Daoy (cell line): ENCODE measurements at regions not wholly inside any gene's neighbourhood (a gene's known extent, or its start where the extent isn't known, plus 50 kb on each side); places are given as distances from the start of the nearest gene placed in this dataset.
"Not testable (repeated sequence)": the region's sequence is repeated elsewhere in the genome, so short reads cannot be mapped to it uniquely, and the experiment has no call there.

Experiments
- DNase-seq: peaks from one replicate; pipeline ENCODE4 v3.0.0-alpha.2; 2015; ENCODE audit warnings: low read depth

DNA sequence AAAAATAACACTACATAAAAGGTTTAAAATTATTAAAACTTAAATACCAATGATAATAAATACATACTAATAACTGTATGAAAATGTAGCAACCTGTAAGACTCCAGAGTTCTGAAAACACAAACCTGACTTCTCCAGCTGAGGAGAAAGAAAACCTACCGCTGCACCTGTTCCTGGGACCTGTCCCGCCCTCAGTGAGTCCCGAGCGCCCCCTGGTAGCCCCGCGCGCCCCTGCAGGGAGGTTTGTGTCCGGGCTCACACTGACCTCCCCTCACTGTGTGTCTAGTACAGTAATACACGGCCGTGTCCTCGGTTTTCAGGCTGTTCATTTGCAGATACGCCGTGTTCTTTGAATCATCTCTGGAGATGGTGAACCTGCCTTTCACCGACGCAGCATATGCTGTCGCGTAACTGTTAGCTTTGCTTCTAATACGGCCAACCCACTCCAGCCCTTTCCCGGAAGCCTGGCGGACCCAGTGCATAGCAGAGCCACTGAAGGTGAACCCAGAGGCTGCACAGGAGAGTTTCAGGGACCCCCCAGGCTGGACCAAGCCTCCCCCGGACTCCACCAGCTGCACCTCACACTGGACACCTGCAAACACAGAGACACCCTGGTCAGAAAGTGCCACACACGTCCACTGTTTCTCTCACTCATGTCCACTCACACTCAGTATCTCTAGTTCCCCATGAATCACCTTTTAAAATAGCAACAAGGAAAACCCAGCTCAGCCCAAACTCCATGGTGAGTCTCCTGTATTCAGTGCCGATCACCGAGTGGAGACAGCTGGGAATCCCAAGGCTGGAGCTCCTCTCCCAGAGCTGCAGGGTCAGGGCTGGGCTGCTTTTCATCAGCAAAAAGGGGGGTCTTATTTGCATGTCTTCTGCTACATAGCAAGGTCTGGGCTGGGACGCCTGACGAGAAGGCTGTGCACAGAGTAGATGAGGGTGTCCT is 1276.3 kb downstream of the TMEM121 start:
- DNase-seq: peak; percentile 42

DNA sequence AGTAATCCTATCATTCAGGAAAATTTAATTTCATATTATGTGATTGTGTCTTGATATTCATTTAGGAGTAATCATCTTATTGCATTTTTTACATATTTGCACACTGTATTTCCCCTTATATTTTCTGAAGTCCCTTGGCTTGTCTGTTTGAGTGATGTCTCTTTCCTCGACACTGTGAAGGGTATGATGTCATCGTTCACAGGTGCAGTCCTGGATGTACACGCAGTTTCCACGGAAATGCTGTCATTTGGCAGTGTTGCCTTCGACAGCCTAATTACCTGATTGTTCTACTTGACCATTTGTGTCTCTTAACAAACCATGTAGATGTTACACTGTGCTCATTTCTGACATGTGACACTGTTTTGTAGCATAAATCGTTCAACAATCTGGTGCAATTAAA is 1277.0 kb downstream of the TMEM121 start:
- DNase-seq: no peak

DNA sequence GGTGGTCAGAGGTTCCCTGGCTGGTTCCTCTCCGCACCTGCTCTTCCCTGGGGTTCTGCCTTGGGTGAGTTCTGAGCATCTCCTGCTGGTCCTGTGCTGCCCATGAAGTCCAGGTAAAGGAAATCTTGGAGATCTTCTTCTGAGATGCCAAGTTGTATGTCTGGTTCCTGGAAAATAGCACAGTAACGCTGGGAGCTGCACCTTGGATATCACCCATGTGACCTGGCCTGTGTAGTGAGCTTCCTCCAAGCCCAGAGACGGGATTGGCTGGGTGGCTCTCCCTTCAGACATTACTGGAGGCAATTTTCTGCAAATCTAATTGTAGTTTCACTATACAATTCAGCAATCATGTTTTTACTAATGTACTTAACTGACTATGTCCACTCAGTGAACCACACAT is 1281.1 kb downstream of the TMEM121 start:
- no peak for DNase-seq

GRCh38 chr14:106808458-106808857 is 1282.1 kb downstream of the TMEM121 start:
- DNase-seq: no peak

DNA sequence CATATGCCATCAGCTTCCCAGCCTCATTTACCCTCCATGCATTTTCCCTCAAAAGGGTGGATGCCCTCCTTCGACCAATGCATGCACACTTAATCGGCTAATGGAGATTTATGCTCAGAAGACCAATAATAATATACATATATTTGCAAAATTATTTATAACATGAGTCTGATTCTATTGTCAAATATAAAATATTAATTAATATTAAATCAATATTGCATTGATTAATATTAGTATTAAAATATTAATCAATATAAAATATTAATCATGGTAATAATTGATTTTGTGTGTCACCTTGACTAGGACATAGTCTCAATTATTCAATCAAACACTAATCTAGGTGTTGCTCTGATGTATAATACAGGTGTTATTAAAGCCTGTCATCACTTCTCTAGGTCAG is 1282.5 kb downstream of the TMEM121 start:
- no peak for DNase-seq

DNA sequence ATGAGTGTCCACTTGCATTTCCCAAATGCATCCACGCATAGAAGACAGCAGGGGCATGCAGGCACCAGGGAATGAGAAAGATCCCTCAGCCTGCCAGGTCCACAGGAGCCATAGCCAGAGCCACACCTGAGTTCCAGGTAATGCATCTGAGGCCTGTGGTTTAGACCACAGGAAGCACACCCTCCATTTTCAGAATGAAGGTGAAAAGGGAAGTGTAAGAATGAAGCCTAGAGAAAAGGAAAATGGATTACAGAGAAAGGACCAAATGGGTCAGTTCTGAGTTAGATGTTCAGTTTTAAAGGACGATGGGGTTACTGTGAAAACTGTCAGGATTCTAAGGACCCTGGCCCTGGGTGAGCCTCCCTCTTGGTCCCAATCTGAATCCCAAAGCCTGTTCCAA is 1283.2 kb downstream of the TMEM121 start:
- no peak for DNase-seq

GRCh38 chr14:106810168-106810567 is 1283.8 kb downstream of the TMEM121 start:
- not testable (repeated sequence) for DNase-seq

DNA sequence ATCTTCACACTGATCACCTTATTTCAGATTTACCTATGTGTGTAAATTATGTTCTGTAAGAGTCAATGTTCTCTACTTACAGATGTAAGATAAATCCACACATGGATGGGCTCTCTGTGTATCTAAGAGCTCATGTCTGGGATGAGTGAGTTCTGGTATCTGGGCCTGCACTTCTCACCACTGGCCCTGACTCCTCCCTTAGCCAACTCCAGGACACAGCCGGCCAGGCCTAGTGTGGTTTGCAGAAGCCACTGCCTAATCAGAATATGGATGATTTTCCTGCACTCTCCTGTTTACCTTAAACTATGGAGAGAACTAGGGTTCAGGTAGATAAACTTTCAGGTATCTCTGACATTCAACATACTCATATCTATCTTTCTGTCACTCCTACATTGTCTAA is 1284.8 kb downstream of the TMEM121 start:
- no peak for DNase-seq

GRCh38 chr14:106812788-106813476 is 1286.5 kb downstream of the TMEM121 start:
- no peak for DNase-seq

GRCh38 chr14:106813477-106813823 is 1287.1 kb downstream of the TMEM121 start:
- DNase-seq: peak; percentile 40

- no peak for DNase-seq
Observed at GRCh38 chr14:106820119-106820518, 1293.7 kb downstream of the TMEM121 start.

DNA sequence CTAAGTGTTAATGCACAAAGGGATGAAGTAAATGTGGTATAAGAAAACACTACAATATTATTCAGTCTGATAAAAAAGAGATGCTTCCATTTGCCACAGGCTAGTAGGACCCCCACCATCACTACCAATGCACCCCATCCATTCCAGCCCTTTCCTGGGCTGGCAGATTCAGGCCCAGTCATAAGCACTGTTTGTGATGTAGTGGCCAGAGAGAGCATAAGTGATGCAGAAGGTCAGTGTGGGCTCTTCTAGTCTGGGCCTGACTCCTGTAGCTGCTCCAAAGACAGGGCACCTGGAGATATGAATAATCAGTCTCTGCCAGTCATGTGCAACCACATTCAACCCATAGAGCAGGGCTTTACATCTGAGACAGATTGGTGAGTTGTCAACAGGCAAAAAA is 1294.7 kb downstream of the TMEM121 start:
- no peak for DNase-seq

GRCh38 chr14:106822905-106823304 is 1296.5 kb downstream of the TMEM121 start:
- no peak for DNase-seq

GRCh38 chr14:106823552-106823951 is 1297.2 kb downstream of the TMEM121 start:
- no peak for DNase-seq

DNA sequence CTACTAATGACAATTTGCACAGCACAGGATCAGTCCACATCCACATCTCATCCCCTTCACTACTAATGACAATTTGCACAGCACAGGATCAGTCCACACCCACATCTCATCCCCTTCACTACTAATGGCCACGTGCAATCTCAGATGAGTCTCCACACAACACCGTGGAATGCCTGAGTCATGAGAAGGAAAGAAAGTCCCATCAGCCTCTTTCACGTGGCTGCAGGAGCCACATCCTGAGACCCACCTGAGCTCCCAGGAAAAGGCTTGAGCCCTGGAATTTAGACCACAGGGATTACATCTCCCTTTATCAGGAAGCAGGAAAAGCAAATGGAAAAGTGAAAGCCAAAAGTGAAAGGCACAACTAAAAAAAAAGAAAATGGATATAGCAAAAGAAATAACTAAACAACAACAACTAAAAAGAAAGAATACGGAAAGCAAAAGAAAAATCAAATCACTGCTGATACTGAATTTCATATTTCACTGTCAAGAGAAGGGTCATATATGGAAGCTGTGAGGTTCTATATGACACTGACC is 1300.5 kb downstream of the TMEM121 start:
- DNase-seq: peak; percentile 47

GRCh38 chr14:106831322-106831720 is 1304.9 kb downstream of the TMEM121 start:
- no peak for DNase-seq

DNA sequence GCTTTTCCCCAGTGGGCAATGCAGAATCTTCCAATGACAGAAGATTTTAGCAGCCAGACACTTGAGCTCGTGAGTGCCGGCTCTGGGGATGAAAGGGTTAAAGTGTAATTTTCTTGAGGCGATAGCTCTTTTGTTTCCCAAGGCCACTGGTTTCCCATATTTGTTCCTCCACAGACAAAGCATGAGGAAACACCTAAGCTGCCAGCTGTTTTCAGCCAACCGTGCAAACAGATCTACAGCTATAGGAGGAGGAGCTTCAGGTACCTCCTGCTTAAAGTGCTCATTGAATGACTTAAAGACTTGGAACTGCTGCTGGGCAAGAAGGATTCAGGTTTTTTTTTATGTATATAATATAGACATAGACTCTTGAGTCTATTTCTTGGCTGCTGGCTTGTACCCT is 1311.5 kb downstream of the TMEM121 start:
- DNase-seq: no peak

DNA sequence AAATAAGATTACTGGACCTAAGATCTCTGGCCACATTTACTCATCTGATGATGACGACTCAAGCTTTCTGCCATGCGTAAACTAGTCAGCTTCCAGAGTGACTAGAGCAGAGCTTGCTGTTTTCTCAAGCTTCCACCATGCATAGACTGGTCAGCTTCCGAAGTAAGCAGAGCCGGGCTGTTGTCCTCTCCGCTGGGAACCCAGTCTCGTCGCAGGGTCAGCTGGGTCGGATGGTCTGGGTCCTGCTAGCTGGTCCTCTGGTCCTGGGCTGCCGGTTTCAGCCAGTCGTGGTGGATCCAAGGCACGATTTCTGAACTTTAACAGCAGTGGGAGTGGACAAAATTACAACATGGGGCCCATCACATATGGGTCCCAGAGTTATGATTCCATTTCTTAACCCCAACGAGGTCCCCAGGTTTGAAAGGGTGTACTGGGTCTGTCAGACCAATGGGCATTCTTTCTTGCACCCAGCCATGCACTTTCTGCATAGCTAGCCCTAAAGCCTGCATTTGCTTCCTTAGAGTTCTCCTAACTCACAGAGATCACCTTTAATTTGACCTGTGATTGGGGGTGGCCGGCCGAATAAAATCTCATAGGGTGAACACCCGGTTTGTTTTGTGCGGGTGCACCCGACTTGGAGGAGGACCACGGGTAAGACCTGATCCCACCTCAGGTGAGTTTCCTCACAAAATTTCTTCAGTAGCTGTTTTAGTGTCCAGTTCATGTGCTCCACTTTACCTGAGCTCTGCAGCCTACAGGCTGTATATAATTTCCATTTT is 1312.8 kb downstream of the TMEM121 start:
- no peak for DNase-seq

- DNase-seq: no peak
Observed at GRCh38 chr14:106840258-106840657, 1313.9 kb downstream of the TMEM121 start.

DNA sequence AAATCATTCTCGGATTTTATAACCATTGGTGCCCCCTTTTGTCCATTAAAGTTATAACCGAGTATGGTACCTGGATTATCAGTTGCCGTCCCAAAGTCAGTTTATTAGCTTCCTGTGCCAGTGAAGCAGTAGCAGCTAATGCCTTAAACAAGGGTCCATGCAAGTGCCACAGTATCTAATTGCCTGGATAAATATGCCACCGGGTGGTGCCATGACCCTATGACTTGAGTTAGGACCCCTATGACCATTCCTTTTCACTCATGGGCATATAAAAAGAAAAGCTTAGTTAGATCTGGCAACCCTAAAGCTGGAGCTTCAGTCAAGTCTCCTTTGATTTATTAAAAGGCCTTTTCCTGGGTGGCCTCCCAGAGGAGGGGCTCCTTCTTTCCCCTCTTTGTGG is 1314.6 kb downstream of the TMEM121 start:
- DNase-seq: no peak

- DNase-seq: peak; percentile 63
Observed at GRCh38 chr14:106841701-106842100, 1315.3 kb downstream of the TMEM121 start.

DNA sequence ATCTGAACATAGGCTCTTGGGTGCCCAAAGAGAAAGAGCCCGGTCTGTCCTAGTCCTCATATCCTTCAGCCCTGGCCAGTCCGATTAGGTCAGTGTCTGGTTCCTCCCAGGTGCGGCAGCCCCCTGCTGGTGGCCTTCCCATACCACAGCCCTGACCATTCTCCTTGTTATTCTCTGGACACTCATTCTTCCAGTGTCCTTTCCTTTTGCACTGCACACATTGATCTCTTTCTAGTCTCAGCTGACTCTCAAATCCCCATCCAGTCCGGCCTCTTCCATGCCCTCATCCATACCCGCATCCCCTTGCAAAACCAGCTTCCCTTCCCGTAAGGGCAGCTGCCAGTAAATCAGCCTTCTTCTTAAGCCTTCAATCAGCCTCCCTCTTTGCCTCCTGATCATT is 1316.3 kb downstream of the TMEM121 start:
- peak; percentile 50 for DNase-seq
